Psoas muscle (tissue), 7 donors: ENCODE measurements at regions not wholly inside any gene's neighbourhood (a gene's known extent, or its start where the extent isn't known, plus 50 kb on each side); places are given as distances from the start of the nearest gene placed in this dataset.

Source experiments
- ATAC-seq, 4 donors: fragments of 200-7000 bp; cut with Tn5 transposase; one replicate each; pipeline ENCODE4 v1.9.1; 2020; ENCODE audit warnings: moderate library complexity in 3 of 4, mild to moderate bottlenecking in 2 of 4
- DNase-seq, 2 donors: peaks; one replicate each; pipeline ENCODE4 v3.0.0-alpha.2; 2020
- H3K27ac ChIP-seq: fragments of 200-600 bp; one replicate; pipeline ENCODE4 v1.8.0; 2022
- H3K27me3 ChIP-seq, 3 donors: fragments of 200-600 bp in 1 of 3; one replicate each; pipeline versions ENCODE4 v1.6.1 to v1.8.0; 2013 to 2022; ENCODE audit warnings: low read length in 2 of 3, mild to moderate bottlenecking in 2 of 3, moderate library complexity in 1 of 3; ENCODE audit not compliant: insufficient read depth in 3 of 3
- H3K36me3 ChIP-seq, 2 donors: fragments of 200-600 bp in 1 of 2; one replicate each; pipeline versions ENCODE4 v1.6.1 to v1.8.0; 2013 to 2022; ENCODE audit warnings: low read depth in 1 of 2, mild to moderate bottlenecking in 1 of 2, moderate library complexity in 1 of 2; ENCODE audit not compliant: insufficient read depth in 1 of 2
- H3K4me1 ChIP-seq: fragments of 200-600 bp; one replicate; pipeline ENCODE4 v1.8.0; 2022
- H3K4me3 ChIP-seq: fragments of 200-600 bp; one replicate; pipeline ENCODE4 v1.8.0; 2022; ENCODE audit warnings: mild to moderate bottlenecking
- H3K9me3 ChIP-seq: fragments of 200-600 bp; one replicate; pipeline ENCODE4 v1.8.0; 2022
- CTCF ChIP-seq: fragments of 200-600 bp; IDR thresholded peaks from one replicate; pipeline ENCODE4 v1.8.0; 2022; ENCODE audit warnings: antibody characterized with exemption
- WGBS, 3 donors: extraction: QIAGEN DNeasy Blood & Tissue Kit; methylation state at CpG; one replicate each; pipeline versions ENCODE4 v1.1.6 to v1.1.7; 2013; 5-methylcytosine and 5-hydroxymethylcytosine counted together
- intact Hi-C, 2 donors: fragments of 100-400 bp; cut with DNase I; formaldehyde crosslinking; loops; one replicate each; pipeline versions ENCODE4 v1.11.0 to v1.14.2; 2022
- donor health status: healthy with polysubstance abuse.
- donor health status: DM: no; HTN: no; CAD: no; lungs with moderate emphysema.
- donor health status: Bipolar disorder and iron deficiency.
- donor health status: healthy.
- donor health status: DM: yes; HTN: yes; CAD: no.
- donor health status: DM: no; HTN: no; CAD: no.
- donor health status: DM: yes; HTN: yes; CAD: no.

- 85 to 96% (median 91%) methylated on average over 2 of the region's 2 CpGs for WGBS, 3 donors
- no peak for TF ChIP-seq CTCF
- no peak for ATAC-seq
Observed at GRCh38 chr16:64507240-64508024, 614.4 kb downstream of the CDH11 start.

GRCh38 chr16:64499211-64499610 lies 622.7 kb downstream of the CDH11 start:
- H3K27ac ChIP-seq = no peak overlapping the region
- WGBS, 3 donors = 88 to 97% (median 94%) methylated on average over 1 of the region's 1 CpG
- H3K4me3 ChIP-seq = no peak overlapping the region
- intact Hi-C loops = no loop called here
- no peaks in the 10 kb centered on the region for H3K36me3 ChIP-seq
- H3K27me3 ChIP-seq = no peaks in the 10 kb centered on the region
- no peaks in the 10 kb centered on the region for H3K9me3 ChIP-seq
- H3K4me1 ChIP-seq = no peaks in the 10 kb centered on the region
- DNase-seq = no peak
- TF ChIP-seq CTCF = no peak
- ATAC-seq = no peak

More at GRCh38 chr16:64507240-64508024, 614.4 kb downstream of the CDH11 start:
- H3K27me3 ChIP-seq = no peaks in the 10 kb centered on the region
- no peaks in the 10 kb centered on the region for H3K4me1 ChIP-seq
- DNase-seq = no peak
- no peak overlapping the region for H3K4me3 ChIP-seq
- no peaks in the 10 kb centered on the region for H3K9me3 ChIP-seq
- H3K27ac ChIP-seq = no peak overlapping the region
- no peaks in the 10 kb centered on the region for H3K36me3 ChIP-seq
- intact Hi-C loops = no loop called here

- Histone ChIP-seq H3K27me3 (no peaks in the 10 kb centered on the region), H3K27ac (no peak overlapping the region), H3K9me3 (no peaks in the 10 kb centered on the region), H3K36me3 (no peaks in the 10 kb centered on the region), H3K4me1 (no peaks in the 10 kb centered on the region), H3K4me3 (no peak overlapping the region)
- 89 to 94% (median 92%) methylated on average over 2 of the region's 2 CpGs for WGBS, 3 donors
- ATAC-seq = no peak
- TF ChIP-seq CTCF = no peak
- no peak for DNase-seq
- intact Hi-C loops = no loop called here
Observed at GRCh38 chr16:64498363-64498762, 623.5 kb downstream of the CDH11 start.

- intact Hi-C loops = no loop called here
- Histone ChIP-seq H3K4me3 (no peak overlapping the region), H3K4me1 (no peaks in the 10 kb centered on the region), H3K36me3 (no peaks in the 10 kb centered on the region), H3K27ac (no peak overlapping the region), H3K27me3 (no peaks in the 10 kb centered on the region), H3K9me3 (no peaks in the 10 kb centered on the region)
- WGBS, 3 donors = 61 to 74% (median 67%) methylated on average over 2 of the region's 2 CpGs
- ATAC-seq = no peak
- no peak for TF ChIP-seq CTCF
- DNase-seq = no peak
Observed at GRCh38 chr16:64493709-64494108, 628.2 kb downstream of the CDH11 start.

GRCh38 chr16:64489449-64489848 lies 632.4 kb downstream of the CDH11 start:
- H3K27me3 ChIP-seq = no peaks in the 10 kb centered on the region
- DNase-seq = no peak
- no peaks in the 10 kb centered on the region for H3K36me3 ChIP-seq
- no peaks in the 10 kb centered on the region for H3K9me3 ChIP-seq
- no peak overlapping the region for H3K4me3 ChIP-seq
- intact Hi-C loops = no loop called here
- no peak for ATAC-seq
- WGBS, 3 donors = 62 to 87% (median 76%) methylated on average over 1 of the region's 1 CpG
- H3K4me1 ChIP-seq = no peaks in the 10 kb centered on the region
- TF ChIP-seq CTCF = no peak
- no peak overlapping the region for H3K27ac ChIP-seq
